ENCODE measurements at regions not wholly inside any gene's neighbourhood (a gene's known extent, or its start where the extent isn't known, plus 50 kb on each side); places are given as distances from the start of the nearest gene placed in this dataset.

DNA sequence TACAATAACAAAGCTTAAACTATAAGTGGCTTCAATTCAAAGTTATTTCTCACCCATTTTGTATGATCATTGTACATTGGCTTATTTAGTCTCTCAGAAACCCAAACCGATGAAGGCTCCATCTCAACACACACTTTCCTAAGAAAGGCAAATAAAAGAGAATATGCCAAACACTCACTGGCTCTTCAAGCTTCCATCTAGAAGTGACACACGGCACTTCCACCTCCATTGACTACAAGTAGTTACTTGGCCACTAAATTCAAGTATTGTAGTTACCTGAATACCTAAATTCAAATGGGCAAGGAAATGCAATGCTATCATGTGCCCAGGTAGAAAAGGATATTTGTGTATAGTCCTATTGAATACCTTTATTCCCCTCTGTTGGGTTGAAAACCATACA, 170.6 kb downstream of the OGFRL1 start:
- H3K9me3 ChIP-seq (ENCODE audit: control insufficient read depth in 2 of 2, insufficient read depth in 1 of 2, low read depth in 1 of 2, low read length in 1 of 2), result no peaks in the 10 kb centered on the region
- H3K4me3 ChIP-seq (ENCODE audit: low read depth in 1 of 3, low read length in 3 of 3), result no peak overlapping the region
- FAIRE-seq (no peak), DNase-seq (no peak)
- no peak overlapping the region for H3K27ac ChIP-seq (ENCODE audit: low read depth in 1 of 3, low read length in 2 of 3)
- H3K4me1 ChIP-seq (ENCODE audit: control insufficient read depth in 3 of 3, insufficient read depth in 2 of 3, low read depth in 1 of 3, low read length in 2 of 3), result no peaks in the 10 kb centered on the region
- H3K27me3 ChIP-seq (ENCODE audit: control insufficient read depth in 3 of 3, insufficient read depth in 3 of 3, low read length in 3 of 3), result no peaks in the 10 kb centered on the region
- no peaks in the 10 kb centered on the region for H3K36me3 ChIP-seq (ENCODE audit: control insufficient read depth in 3 of 3, insufficient read depth in 2 of 3, low read depth in 1 of 3, low read length in 3 of 3)
- 83 to 92% (median 85%) methylated on average over 2 of the region's 2 CpGs for WGBS, 3 donors

GRCh38 chr6:71460933-71461332, 172.3 kb downstream of the OGFRL1 start:
- Histone ChIP-seq H3K36me3 (ENCODE audit: control insufficient read depth in 3 of 3, insufficient read depth in 2 of 3, low read depth in 1 of 3, low read length in 3 of 3) (no peaks in the 10 kb centered on the region), H3K4me3 (ENCODE audit: low read depth in 1 of 3, low read length in 3 of 3) (no peak overlapping the region), H3K27ac (ENCODE audit: low read depth in 1 of 3, low read length in 2 of 3) (no peak overlapping the region), H3K4me1 (ENCODE audit: control insufficient read depth in 3 of 3, insufficient read depth in 2 of 3, low read depth in 1 of 3, low read length in 2 of 3) (no peaks in the 10 kb centered on the region), H3K9me3 (ENCODE audit: control insufficient read depth in 2 of 2, insufficient read depth in 1 of 2, low read depth in 1 of 2, low read length in 1 of 2) (peaks cover 0 to 1% of the 10 kb centered on the region in 2 donors), H3K27me3 (ENCODE audit: control insufficient read depth in 3 of 3, insufficient read depth in 3 of 3, low read length in 3 of 3) (no peaks in the 10 kb centered on the region)
- DNase-seq, result no peak
- WGBS, 3 donors, result 82 to 92% (median 83%) methylated on average over 3 of the region's 3 CpGs
- no peak for FAIRE-seq

- WGBS, 3 donors, result 53 to 63% (median 58%) methylated on average over 1 of the region's 1 CpG
- Histone ChIP-seq H3K27ac (ENCODE audit: low read depth in 1 of 3, low read length in 2 of 3) (no peak overlapping the region), H3K4me3 (ENCODE audit: low read depth in 1 of 3, low read length in 3 of 3) (no peak overlapping the region), H3K27me3 (ENCODE audit: control insufficient read depth in 3 of 3, insufficient read depth in 3 of 3, low read length in 3 of 3) (no peaks in the 10 kb centered on the region), H3K9me3 (ENCODE audit: control insufficient read depth in 2 of 2, insufficient read depth in 1 of 2, low read depth in 1 of 2, low read length in 1 of 2) (peaks cover 0 to 7% of the 10 kb centered on the region in 2 donors), H3K4me1 (ENCODE audit: control insufficient read depth in 3 of 3, insufficient read depth in 2 of 3, low read depth in 1 of 3, low read length in 2 of 3) (no peaks in the 10 kb centered on the region), H3K36me3 (ENCODE audit: control insufficient read depth in 3 of 3, insufficient read depth in 2 of 3, low read depth in 1 of 3, low read length in 3 of 3) (no peaks in the 10 kb centered on the region)
- DNase-seq, result no peak
- no peak for FAIRE-seq
Measured at GRCh38 chr6:71463061-71463460, 174.4 kb downstream of the OGFRL1 start.

DNA sequence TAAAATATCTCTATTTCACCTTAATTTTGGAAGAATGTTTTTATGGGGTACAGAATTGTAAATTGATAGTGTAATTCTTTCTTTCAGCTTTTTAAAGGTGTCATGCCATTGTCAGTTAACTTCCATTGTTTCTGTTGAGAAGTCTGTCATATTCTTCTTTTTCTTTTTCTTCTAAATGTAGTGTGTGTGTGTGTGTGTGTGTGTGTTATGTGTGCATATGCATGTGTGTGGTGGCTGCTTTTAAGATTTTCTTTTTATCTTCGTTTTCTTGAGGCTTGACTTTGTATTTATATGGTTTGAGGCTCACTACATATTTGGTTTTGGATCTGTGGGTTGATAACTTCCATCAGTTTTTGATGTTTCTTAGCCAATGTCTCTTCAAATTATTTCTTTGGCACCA, 176.5 kb downstream of the OGFRL1 start:
- Histone ChIP-seq H3K27me3 (ENCODE audit: control insufficient read depth in 3 of 3, insufficient read depth in 3 of 3, low read length in 3 of 3) (no peaks in the 10 kb centered on the region), H3K4me3 (ENCODE audit: low read depth in 1 of 3, low read length in 3 of 3) (no peak overlapping the region), H3K4me1 (ENCODE audit: control insufficient read depth in 3 of 3, insufficient read depth in 2 of 3, low read depth in 1 of 3, low read length in 2 of 3) (no peaks in the 10 kb centered on the region), H3K9me3 (ENCODE audit: control insufficient read depth in 2 of 2, insufficient read depth in 1 of 2, low read depth in 1 of 2, low read length in 1 of 2) (peaks cover 0 to 7% of the 10 kb centered on the region in 2 donors), H3K27ac (ENCODE audit: low read depth in 1 of 3, low read length in 2 of 3) (no peak overlapping the region), H3K36me3 (ENCODE audit: control insufficient read depth in 3 of 3, insufficient read depth in 2 of 3, low read depth in 1 of 3, low read length in 3 of 3) (no peaks in the 10 kb centered on the region)
- DNase-seq, result no peak
- WGBS, 3 donors, result 0 to 29% (median 4%) methylated on average over 1 of the region's 1 CpG
- FAIRE-seq, result no peak

DNA sequence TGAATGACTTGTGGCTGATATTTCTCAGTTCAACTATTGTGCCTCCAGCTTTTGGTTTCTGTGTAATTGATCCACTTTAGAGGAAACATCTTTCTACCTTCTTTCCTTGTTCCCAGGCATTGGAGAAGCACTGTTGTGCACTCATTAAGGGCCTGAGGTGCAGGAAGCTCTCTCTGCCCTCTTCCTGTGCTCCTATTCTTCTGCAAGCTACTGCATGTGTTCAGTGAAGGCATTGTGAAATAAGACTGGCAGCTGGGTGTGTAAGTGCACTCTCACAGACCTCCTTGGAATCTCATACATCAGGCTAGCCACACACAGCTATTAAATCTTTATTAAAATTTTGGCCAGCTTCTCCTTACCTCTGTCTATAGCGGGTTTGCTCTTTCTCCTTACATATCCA, 177.8 kb downstream of the OGFRL1 start:
- Histone ChIP-seq H3K36me3 (ENCODE audit: control insufficient read depth in 3 of 3, insufficient read depth in 2 of 3, low read depth in 1 of 3, low read length in 3 of 3) (no peaks in the 10 kb centered on the region), H3K4me3 (ENCODE audit: low read depth in 1 of 3, low read length in 3 of 3) (no peak overlapping the region), H3K27ac (ENCODE audit: low read depth in 1 of 3, low read length in 2 of 3) (no peak overlapping the region), H3K9me3 (ENCODE audit: control insufficient read depth in 2 of 2, insufficient read depth in 1 of 2, low read depth in 1 of 2, low read length in 1 of 2) (peaks cover 0 to 7% of the 10 kb centered on the region in 2 donors), H3K4me1 (ENCODE audit: control insufficient read depth in 3 of 3, insufficient read depth in 2 of 3, low read depth in 1 of 3, low read length in 2 of 3) (no peaks in the 10 kb centered on the region), H3K27me3 (ENCODE audit: control insufficient read depth in 3 of 3, insufficient read depth in 3 of 3, low read length in 3 of 3) (no peaks in the 10 kb centered on the region)
- WGBS, 3 donors, result 89 to 97% (median 94%) methylated on average over 1 of the region's 1 CpG
- FAIRE-seq (no peak), DNase-seq (no peak)

- H3K4me3 ChIP-seq (ENCODE audit: low read depth in 1 of 3, low read length in 3 of 3), result no peak overlapping the region
- FAIRE-seq (no peak), DNase-seq (no peak)
- no peaks in the 10 kb centered on the region for H3K36me3 ChIP-seq (ENCODE audit: control insufficient read depth in 3 of 3, insufficient read depth in 2 of 3, low read depth in 1 of 3, low read length in 3 of 3)
- no peaks in the 10 kb centered on the region for H3K27me3 ChIP-seq (ENCODE audit: control insufficient read depth in 3 of 3, insufficient read depth in 3 of 3, low read length in 3 of 3)
- H3K4me1 ChIP-seq (ENCODE audit: control insufficient read depth in 3 of 3, insufficient read depth in 2 of 3, low read depth in 1 of 3, low read length in 2 of 3), result no peaks in the 10 kb centered on the region
- H3K27ac ChIP-seq (ENCODE audit: low read depth in 1 of 3, low read length in 2 of 3), result no peak overlapping the region
- peaks cover 0 to 7% of the 10 kb centered on the region in 2 donors for H3K9me3 ChIP-seq (ENCODE audit: control insufficient read depth in 2 of 2, insufficient read depth in 1 of 2, low read depth in 1 of 2, low read length in 1 of 2)
Measured at GRCh38 chr6:71468038-71468437, 179.4 kb downstream of the OGFRL1 start.

- H3K27ac ChIP-seq (ENCODE audit: low read depth in 1 of 3, low read length in 2 of 3), result peak overlapping the region in 1 of 3 donors; percentile 79
Measured at GRCh38 chr6:71468841-71469700, 180.5 kb downstream of the OGFRL1 start.

DNA sequence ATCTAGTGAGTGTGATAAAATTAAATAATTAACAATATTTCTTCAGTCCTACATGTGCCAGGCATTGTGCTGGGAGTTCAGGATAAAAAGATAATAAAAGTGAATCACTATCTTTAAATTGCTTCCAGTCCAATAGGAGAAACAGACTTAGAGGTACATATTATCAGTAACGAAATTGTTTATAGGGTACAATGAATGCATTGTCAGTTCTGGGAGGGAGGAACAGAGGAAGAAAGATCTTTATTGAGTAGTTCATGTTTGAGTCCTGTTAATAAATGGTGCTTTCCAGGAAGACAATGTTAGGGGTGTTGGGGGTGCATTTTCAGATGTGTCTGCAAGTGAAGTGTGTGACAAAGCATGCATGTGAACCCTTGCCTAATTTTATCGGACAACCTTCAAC, 183.1 kb downstream of the OGFRL1 start:
- DNase-seq (no peak), FAIRE-seq (no peak)
- WGBS, 3 donors, result 51 to 79% (median 61%) methylated on average over 2 of the region's 2 CpGs
- Histone ChIP-seq H3K4me3 (ENCODE audit: low read depth in 1 of 3, low read length in 3 of 3) (no peak overlapping the region), H3K4me1 (ENCODE audit: control insufficient read depth in 3 of 3, insufficient read depth in 2 of 3, low read depth in 1 of 3, low read length in 2 of 3) (no peaks in the 10 kb centered on the region), H3K9me3 (ENCODE audit: control insufficient read depth in 2 of 2, insufficient read depth in 1 of 2, low read depth in 1 of 2, low read length in 1 of 2) (no peaks in the 10 kb centered on the region), H3K36me3 (ENCODE audit: control insufficient read depth in 3 of 3, insufficient read depth in 2 of 3, low read depth in 1 of 3, low read length in 3 of 3) (no peaks in the 10 kb centered on the region), H3K27me3 (ENCODE audit: control insufficient read depth in 3 of 3, insufficient read depth in 3 of 3, low read length in 3 of 3) (no peaks in the 10 kb centered on the region), H3K27ac (ENCODE audit: low read depth in 1 of 3, low read length in 2 of 3) (no peak overlapping the region)

More at GRCh38 chr6:71468841-71469700, 180.5 kb downstream of the OGFRL1 start:
- FAIRE-seq (no peak), DNase-seq (no peak)
- H3K4me3 ChIP-seq (ENCODE audit: low read depth in 1 of 3, low read length in 3 of 3), result no peak overlapping the region
- WGBS, 3 donors, result 63 to 67% (median 66%) methylated on average over 7 of the region's 7 CpGs
- H3K9me3 ChIP-seq (ENCODE audit: control insufficient read depth in 2 of 2, insufficient read depth in 1 of 2, low read depth in 1 of 2, low read length in 1 of 2), result peaks cover 0 to 7% of the 10 kb centered on the region in 2 donors
- no peaks in the 10 kb centered on the region for H3K4me1 ChIP-seq (ENCODE audit: control insufficient read depth in 3 of 3, insufficient read depth in 2 of 3, low read depth in 1 of 3, low read length in 2 of 3)
- no peaks in the 10 kb centered on the region for H3K36me3 ChIP-seq (ENCODE audit: control insufficient read depth in 3 of 3, insufficient read depth in 2 of 3, low read depth in 1 of 3, low read length in 3 of 3)
- no peaks in the 10 kb centered on the region for H3K27me3 ChIP-seq (ENCODE audit: control insufficient read depth in 3 of 3, insufficient read depth in 3 of 3, low read length in 3 of 3)

DNA sequence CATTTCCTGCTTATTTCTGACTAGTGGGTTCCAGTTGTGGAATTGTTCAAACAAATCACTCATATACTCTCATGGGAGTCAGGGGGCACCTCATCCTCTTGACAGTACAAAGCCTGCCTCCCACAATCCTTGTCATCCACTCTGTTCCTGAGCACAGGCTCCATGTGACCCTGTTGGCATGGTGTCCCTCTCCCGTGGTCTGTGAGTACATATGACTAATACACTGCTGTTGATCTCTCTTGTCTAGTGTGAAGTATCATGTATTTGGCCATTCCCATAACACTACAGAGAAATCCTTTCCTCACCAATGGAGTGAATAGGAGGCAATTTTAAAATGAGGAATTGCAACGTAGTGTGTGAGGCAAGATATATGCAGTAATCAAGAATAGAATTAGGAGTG, 185.3 kb downstream of the OGFRL1 start:
- WGBS, 3 donors, result 44 to 61% (median 51%) methylated on average over 2 of the region's 2 CpGs
- Histone ChIP-seq H3K36me3 (ENCODE audit: control insufficient read depth in 3 of 3, insufficient read depth in 2 of 3, low read depth in 1 of 3, low read length in 3 of 3) (no peaks in the 10 kb centered on the region), H3K4me1 (ENCODE audit: control insufficient read depth in 3 of 3, insufficient read depth in 2 of 3, low read depth in 1 of 3, low read length in 2 of 3) (peaks cover 0 to 3% (median 0%) of the 10 kb centered on the region in 3 donors), H3K27me3 (ENCODE audit: control insufficient read depth in 3 of 3, insufficient read depth in 3 of 3, low read length in 3 of 3) (no peaks in the 10 kb centered on the region), H3K4me3 (ENCODE audit: low read depth in 1 of 3, low read length in 3 of 3) (no peak overlapping the region), H3K27ac (ENCODE audit: low read depth in 1 of 3, low read length in 2 of 3) (peak overlapping the region in 1 of 3 donors; percentile 21), H3K9me3 (ENCODE audit: control insufficient read depth in 2 of 2, insufficient read depth in 1 of 2, low read depth in 1 of 2, low read length in 1 of 2) (no peaks in the 10 kb centered on the region)
- DNase-seq, result no peak
- FAIRE-seq, result no peak
